ENCODE measurements at regions not wholly inside any gene's neighbourhood (a gene's known extent, or its start where the extent isn't known, plus 50 kb on each side); places are given as distances from the start of the nearest gene placed in this dataset.
"Not testable (repeated sequence)": the region's sequence is repeated elsewhere in the genome, so short reads cannot be mapped to it uniquely, and the experiment has no call there.

DNA sequence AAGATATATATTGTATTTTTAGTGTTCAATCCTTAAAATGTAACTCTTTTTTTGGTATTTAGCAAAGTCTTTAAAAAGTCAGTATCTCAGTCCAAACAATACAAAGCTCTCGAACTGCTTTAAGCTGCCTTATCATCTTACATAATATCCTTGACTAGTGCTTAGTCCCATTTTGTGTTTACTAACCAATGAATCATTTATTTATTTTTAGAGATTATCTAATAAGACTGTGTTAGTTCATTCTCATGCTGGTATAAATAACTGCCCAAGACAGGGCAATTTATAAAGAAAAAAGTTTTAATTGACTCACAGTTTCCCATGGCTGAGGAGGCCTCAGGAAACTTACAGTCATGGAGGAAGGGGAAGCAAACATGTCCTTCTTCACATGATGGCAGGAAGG is 248.3 kb upstream of the KYNU start:
- no peaks in the 10 kb centered on the region for H3K4me1 Mint-ChIP-seq
- DNase-seq: no peak
- no peaks in the 10 kb centered on the region for H3K27me3 Mint-ChIP-seq
- ChIA-PET POLR2A (no interaction called here), CTCF (no interaction called here)
- H3K4me3 Mint-ChIP-seq: no peak overlapping the region
- no peaks in the 10 kb centered on the region for H3K36me3 Mint-ChIP-seq (ENCODE audit: low read depth)
- peaks cover 4% of the 10 kb centered on the region for H3K9me3 Mint-ChIP-seq
- H3K27ac Mint-ChIP-seq: no peak overlapping the region

DNA sequence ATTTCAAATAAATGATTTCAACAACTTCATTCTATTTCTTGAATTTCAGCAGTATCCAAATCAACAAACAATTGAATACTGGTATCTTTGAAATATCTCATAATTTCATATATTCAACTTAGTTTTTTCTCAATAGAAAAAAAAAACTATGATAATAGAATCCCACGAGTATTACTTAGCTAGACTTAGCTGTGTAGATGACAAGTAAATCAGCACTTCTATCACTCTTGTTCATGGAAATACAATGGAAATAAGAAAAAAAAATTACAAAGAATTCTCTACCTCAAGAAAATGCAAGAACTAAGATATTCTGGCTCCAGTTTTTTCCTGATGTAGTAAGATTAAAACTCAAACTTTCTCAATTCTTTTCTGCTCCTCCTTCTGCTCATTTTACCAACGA is 256.2 kb upstream of the KYNU start:
- POLR2A ChIA-PET: no interaction called here
- no peak overlapping the region for H3K4me3 Mint-ChIP-seq
- no peaks in the 10 kb centered on the region for H3K27me3 Mint-ChIP-seq
- no peaks in the 10 kb centered on the region for H3K4me1 Mint-ChIP-seq
- H3K36me3 Mint-ChIP-seq (ENCODE audit: low read depth): no peaks in the 10 kb centered on the region
- no peak for DNase-seq
- no peak overlapping the region for H3K27ac Mint-ChIP-seq
- CTCF ChIA-PET: no interaction called here
- no peaks in the 10 kb centered on the region for H3K9me3 Mint-ChIP-seq

- Mint-ChIP-seq H3K36me3 (ENCODE audit: low read depth) (no peaks in the 10 kb centered on the region), H3K9me3 (no peaks in the 10 kb centered on the region), H3K4me3 (no peak overlapping the region), H3K27me3 (no peaks in the 10 kb centered on the region), H3K27ac (no peak overlapping the region), H3K4me1 (no peaks in the 10 kb centered on the region)
- no peak for DNase-seq
- ChIA-PET CTCF (no interaction called here), POLR2A (no interaction called here)
These were observed 260.0 kb upstream of the KYNU start for GRCh38 chr2:142617461-142617860.

GRCh38 chr2:142615876-142616275 is 261.6 kb upstream of the KYNU start:
- Mint-ChIP-seq H3K27me3 (no peaks in the 10 kb centered on the region), H3K4me3 (no peak overlapping the region), H3K27ac (no peak overlapping the region), H3K36me3 (ENCODE audit: low read depth) (no peaks in the 10 kb centered on the region), H3K9me3 (no peaks in the 10 kb centered on the region), H3K4me1 (no peaks in the 10 kb centered on the region)
- ChIA-PET CTCF (no interaction called here), POLR2A (no interaction called here)
- no peak for DNase-seq

- H3K4me1 Mint-ChIP-seq; CTCF ChIA-PET; H3K4me3 Mint-ChIP-seq; POLR2A ChIA-PET; H3K36me3 Mint-ChIP-seq (ENCODE audit: low read depth); H3K27ac Mint-ChIP-seq; DNase-seq; H3K27me3 Mint-ChIP-seq; H3K9me3 Mint-ChIP-seq: not testable (repeated sequence)
These were observed 264.3 kb upstream of the KYNU start for GRCh38 chr2:142613193-142613592.

- H3K9me3 Mint-ChIP-seq: no peaks in the 10 kb centered on the region
- H3K36me3 Mint-ChIP-seq (ENCODE audit: low read depth): no peaks in the 10 kb centered on the region
- no peak overlapping the region for H3K4me3 Mint-ChIP-seq
- no peak for DNase-seq
- H3K27ac Mint-ChIP-seq: no peak overlapping the region
- CTCF ChIA-PET: no interaction called here
- H3K27me3 Mint-ChIP-seq: no peaks in the 10 kb centered on the region
- no peaks in the 10 kb centered on the region for H3K4me1 Mint-ChIP-seq
- POLR2A ChIA-PET: no interaction called here
These were observed 272.0 kb upstream of the KYNU start for GRCh38 chr2:142605421-142605820.

- H3K4me1 Mint-ChIP-seq: no peaks in the 10 kb centered on the region
- no peaks in the 10 kb centered on the region for H3K36me3 Mint-ChIP-seq (ENCODE audit: low read depth)
- H3K4me3 Mint-ChIP-seq: no peak overlapping the region
- CTCF ChIA-PET: no interaction called here
- H3K27me3 Mint-ChIP-seq: no peaks in the 10 kb centered on the region
- DNase-seq: no peak
- POLR2A ChIA-PET: no interaction called here
- no peaks in the 10 kb centered on the region for H3K9me3 Mint-ChIP-seq
- no peak overlapping the region for H3K27ac Mint-ChIP-seq
These were observed 273.7 kb upstream of the KYNU start for GRCh38 chr2:142603759-142604158.

DNA sequence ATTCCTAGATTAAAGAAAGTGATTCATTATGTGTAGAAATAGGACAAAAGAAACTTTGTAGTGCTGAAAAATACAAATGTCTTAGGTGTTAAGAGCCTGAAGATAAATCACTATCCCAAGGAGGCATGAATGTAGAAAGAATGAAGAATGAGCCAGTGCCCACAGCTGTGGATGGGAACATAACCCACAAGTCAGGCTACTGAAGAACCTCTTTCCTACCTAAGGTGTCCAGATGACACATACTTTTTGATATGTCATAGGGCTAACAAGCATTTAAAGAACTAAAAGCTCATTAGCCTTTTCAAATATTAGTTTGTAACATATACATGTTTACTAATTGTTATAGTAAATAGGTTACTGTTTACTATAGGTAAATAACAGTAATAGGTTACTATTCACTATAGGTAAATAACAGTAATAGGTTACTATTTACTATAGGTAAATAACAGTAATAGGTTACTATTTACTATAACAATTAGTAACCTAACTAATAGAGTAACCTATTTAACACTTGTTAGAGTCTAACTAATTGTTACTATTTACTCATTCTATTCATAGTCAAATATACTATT is 275.0 kb upstream of the KYNU start:
- CTCF ChIA-PET: no interaction called here
- POLR2A ChIA-PET: no interaction called here
- DNase-seq: no peak
- Mint-ChIP-seq H3K4me1 (no peaks in the 10 kb centered on the region), H3K9me3 (no peaks in the 10 kb centered on the region), H3K27me3 (no peaks in the 10 kb centered on the region), H3K27ac (no peak overlapping the region), H3K36me3 (ENCODE audit: low read depth) (no peaks in the 10 kb centered on the region), H3K4me3 (no peak overlapping the region)

DNA sequence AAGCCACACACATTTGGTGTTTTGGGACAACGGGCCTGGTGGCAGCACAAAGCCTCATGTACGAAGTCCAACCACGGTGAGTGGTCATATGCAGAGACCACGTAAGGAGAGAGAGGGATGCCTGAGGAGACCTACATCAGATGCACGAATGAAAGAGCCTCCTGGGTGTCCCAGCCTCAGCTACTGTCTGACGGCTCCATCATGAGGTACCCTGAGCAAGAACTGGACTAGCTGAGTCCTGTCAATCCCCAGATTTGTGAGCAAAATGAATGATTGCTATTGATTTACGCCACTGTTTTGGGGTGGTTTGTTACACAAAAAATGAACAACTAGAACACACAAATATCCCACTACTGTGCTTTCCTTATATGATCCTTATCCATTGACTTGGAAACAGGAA is 275.7 kb upstream of the KYNU start:
- no peaks in the 10 kb centered on the region for H3K27me3 Mint-ChIP-seq
- ChIA-PET CTCF (no interaction called here), POLR2A (no interaction called here)
- H3K4me1 Mint-ChIP-seq: no peaks in the 10 kb centered on the region
- no peak overlapping the region for H3K4me3 Mint-ChIP-seq
- H3K27ac Mint-ChIP-seq: no peak overlapping the region
- no peaks in the 10 kb centered on the region for H3K9me3 Mint-ChIP-seq
- H3K36me3 Mint-ChIP-seq (ENCODE audit: low read depth): no peaks in the 10 kb centered on the region
- no peak for DNase-seq

DNA sequence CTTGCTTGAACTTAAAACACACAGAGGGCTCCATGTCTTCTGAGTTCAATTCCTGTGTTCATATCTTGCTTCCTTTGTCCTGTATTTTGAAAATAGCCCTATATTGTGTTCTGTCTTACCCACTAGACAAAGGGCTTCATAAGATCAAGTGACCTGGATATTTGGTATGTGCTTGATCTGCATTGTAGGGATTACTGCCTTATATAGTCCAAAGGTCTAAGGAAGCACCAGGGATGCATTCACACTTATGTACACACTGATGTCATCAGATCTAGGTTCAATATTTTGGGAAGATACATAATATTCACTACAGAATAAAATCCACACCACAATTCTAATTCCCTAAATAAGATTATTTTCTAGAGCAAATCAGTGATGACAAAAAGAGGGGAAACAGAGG is 278.0 kb upstream of the KYNU start:
- H3K9me3 Mint-ChIP-seq: no peaks in the 10 kb centered on the region
- ChIA-PET POLR2A (no interaction called here), CTCF (no interaction called here)
- H3K27ac Mint-ChIP-seq: no peak overlapping the region
- no peaks in the 10 kb centered on the region for H3K4me1 Mint-ChIP-seq
- no peak overlapping the region for H3K4me3 Mint-ChIP-seq
- H3K27me3 Mint-ChIP-seq: no peaks in the 10 kb centered on the region
- DNase-seq: no peak
- no peaks in the 10 kb centered on the region for H3K36me3 Mint-ChIP-seq (ENCODE audit: low read depth)

DNA sequence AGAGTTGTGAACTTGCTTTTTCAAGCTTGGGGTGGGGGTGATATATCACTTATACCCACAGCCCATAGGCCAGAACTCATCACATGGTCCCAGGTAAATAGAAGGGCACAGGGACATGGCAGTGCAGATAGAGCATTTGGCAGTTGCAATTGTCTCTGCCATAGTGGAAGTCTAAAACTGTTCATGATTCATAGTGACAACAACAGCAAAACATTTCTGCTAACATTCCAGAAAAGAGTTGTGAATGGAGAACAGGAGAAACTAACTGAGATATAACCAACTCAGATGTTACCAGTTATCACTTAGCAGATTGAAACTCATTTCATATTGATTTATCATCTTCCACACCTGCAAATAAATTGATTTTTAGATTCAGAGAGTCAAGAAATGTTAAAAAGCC is 278.6 kb upstream of the KYNU start:
- CTCF ChIA-PET: no interaction called here
- Mint-ChIP-seq H3K27me3 (no peaks in the 10 kb centered on the region), H3K27ac (no peak overlapping the region), H3K9me3 (no peaks in the 10 kb centered on the region), H3K36me3 (ENCODE audit: low read depth) (no peaks in the 10 kb centered on the region), H3K4me3 (no peak overlapping the region), H3K4me1 (no peaks in the 10 kb centered on the region)
- POLR2A ChIA-PET: no interaction called here
- DNase-seq: no peak

DNA sequence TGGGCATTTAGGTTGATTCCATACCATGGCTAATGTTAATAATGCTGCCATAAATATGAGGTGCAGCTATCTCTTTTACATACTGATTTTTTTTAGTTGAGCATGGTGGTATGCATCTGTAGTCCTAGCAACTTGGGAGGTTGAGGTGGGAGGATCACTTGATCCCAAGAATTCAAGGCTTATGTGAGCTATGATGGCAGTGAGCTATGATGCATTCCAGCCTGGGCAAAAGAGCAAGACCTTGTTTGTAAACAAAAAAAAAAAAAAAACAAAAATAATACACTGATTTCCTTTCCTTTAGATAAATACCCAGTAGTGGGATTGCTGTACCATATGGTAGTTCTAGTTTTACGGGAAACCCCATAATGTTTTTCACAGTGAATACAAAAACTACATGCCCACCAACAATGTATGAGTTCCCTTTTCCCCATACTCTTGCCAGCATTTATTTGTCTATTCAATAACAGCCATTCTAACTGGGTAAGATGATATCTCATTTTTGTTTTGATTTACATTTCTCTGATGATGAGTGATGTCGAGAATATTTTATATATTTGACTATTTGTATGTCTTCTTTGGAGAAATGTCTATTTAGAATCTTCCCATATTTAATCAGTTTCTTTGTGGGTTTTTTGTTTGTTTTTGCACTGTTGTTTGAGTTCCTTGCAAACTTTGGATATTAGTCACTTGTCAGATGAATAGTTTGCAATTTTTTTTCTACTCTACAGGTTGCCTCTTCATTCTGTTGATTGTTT is 281.0 kb upstream of the KYNU start:
- Mint-ChIP-seq H3K9me3 (no peaks in the 10 kb centered on the region), H3K27ac (no peak overlapping the region), H3K36me3 (ENCODE audit: low read depth) (no peaks in the 10 kb centered on the region), H3K4me3 (no peak overlapping the region), H3K27me3 (no peaks in the 10 kb centered on the region), H3K4me1 (no peaks in the 10 kb centered on the region)
- ChIA-PET POLR2A (no interaction called here), CTCF (interaction anchor here (0.6 kb wide), 1 partner anchor 123 kb away, joined by 3 read pairs; no protein-coding TSS in a partner anchor)
- DNase-seq: no peak

- Mint-ChIP-seq H3K4me1 (no peaks in the 10 kb centered on the region), H3K27me3 (no peaks in the 10 kb centered on the region), H3K27ac (no peak overlapping the region), H3K9me3 (no peaks in the 10 kb centered on the region), H3K4me3 (no peak overlapping the region), H3K36me3 (ENCODE audit: low read depth) (no peaks in the 10 kb centered on the region)
- DNase-seq: no peak
- ChIA-PET CTCF (interaction anchor here (1.1 kb wide), 1 partner anchor 26 kb away, joined by 3 read pairs; no protein-coding TSS in a partner anchor), POLR2A (no interaction called here)
These were observed 282.5 kb upstream of the KYNU start for GRCh38 chr2:142594935-142595334.

DNA sequence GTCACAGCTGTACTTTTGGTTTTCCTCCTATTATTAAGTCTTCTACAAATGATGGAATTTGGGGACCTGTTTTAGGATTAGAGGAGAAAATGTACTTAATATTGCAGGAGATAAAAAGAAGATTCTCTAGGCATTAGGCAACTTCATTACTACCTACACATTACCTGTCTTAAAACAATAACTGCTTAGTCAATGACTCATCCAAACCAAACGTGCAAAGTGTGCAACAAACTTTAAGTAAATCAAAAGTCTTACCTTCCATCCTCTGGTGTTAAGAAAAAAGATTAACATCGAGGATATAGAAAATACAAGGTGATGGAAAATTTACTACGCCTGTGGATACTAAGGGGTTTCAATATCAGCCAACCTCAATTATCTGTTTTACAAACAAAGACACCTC is 285.3 kb upstream of the KYNU start:
- ChIA-PET CTCF (no interaction called here), POLR2A (no interaction called here)
- Mint-ChIP-seq H3K4me3 (no peak overlapping the region), H3K27me3 (no peaks in the 10 kb centered on the region), H3K9me3 (no peaks in the 10 kb centered on the region), H3K27ac (no peak overlapping the region), H3K4me1 (no peaks in the 10 kb centered on the region), H3K36me3 (ENCODE audit: low read depth) (no peaks in the 10 kb centered on the region)
- DNase-seq: no peak
